ENCODE measurements at regions not wholly inside any gene's neighbourhood (a gene's known extent, or its start where the extent isn't known, plus 50 kb on each side); places are given as distances from the start of the nearest gene placed in this dataset.

DNA sequence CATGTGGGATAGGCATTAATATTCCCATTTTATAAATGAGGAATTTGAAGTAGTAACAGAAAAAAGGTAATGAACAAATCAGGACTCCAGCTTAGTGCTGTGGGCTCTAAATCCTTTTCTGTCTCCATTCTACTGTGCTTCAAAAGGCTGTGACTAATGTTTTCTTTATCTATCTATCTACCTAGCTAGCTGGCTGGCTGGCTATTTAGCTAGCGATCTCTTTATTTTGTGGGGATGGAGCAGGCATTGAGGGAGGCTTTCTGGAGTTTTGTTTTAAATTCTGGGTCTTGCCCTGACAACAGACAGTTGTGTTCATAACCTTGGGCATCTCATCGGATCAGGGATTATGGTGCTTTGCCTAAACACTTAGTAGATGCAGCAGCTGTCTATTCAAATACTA, 139.2 kb downstream of the SOX4 start:
- TF ChIP-seq CTCF (IDR thresholded peaks at IDR 0.05) (no peak), POLR2AphosphoS5 (IDR thresholded peaks at IDR 0.05; ENCODE audit: low read depth, low read length) (no peak), EP300 (IDR thresholded peaks at IDR 0.05; ENCODE audit: borderline replicate concordance in 1 of 2, low read depth in 1 of 2, low read length in 1 of 2) (no peak), REST (IDR thresholded peaks at IDR 0.05; ENCODE audit: low read depth, low read length) (no peak)
